ENCODE measurements at regions not wholly inside any gene's neighbourhood (a gene's known extent, or its start where the extent isn't known, plus 50 kb on each side); places are given as distances from the start of the nearest gene placed in this dataset.

DNA sequence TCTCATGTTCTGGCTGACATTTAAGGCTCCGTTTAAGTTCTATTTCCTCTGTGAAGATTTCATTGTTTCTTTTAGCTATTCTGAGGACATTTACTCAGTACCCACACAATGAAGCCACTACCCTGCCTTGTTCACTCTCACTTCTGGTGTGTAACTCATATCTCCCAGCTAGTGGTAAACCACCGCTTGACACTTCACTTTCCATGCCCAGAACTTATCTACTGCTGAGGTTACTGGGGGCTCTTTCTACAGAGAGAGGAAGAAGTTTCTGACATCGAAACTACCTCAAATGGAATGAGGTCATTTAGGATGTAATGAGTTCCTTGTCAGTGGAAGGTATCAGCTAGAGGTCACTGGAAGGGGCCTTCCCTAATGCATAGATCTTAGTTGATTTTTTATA is 501.5 kb downstream of the DMAC1 start:
- no peak for DNase-seq (ENCODE audit: low read depth)

DNA sequence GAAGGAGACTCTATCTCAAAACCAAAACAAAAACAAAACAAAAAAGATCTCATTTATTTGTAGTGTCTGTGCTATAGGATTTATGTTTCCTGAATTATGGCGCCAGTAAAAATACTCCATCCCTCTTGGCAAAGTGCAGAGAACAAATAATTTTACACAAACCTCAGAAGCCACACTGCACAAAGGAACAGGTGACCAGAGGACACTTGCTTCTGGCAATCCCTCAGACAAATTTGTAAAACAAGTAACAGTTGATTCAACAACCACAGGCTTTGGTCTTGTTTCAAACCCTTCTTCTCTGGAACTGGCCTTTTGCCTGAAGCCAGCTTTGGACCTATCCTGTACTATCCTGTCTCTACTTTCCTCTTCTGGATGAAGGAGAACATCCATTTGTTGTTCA is 502.1 kb downstream of the DMAC1 start:
- no peak for DNase-seq (ENCODE audit: low read depth)

DNA sequence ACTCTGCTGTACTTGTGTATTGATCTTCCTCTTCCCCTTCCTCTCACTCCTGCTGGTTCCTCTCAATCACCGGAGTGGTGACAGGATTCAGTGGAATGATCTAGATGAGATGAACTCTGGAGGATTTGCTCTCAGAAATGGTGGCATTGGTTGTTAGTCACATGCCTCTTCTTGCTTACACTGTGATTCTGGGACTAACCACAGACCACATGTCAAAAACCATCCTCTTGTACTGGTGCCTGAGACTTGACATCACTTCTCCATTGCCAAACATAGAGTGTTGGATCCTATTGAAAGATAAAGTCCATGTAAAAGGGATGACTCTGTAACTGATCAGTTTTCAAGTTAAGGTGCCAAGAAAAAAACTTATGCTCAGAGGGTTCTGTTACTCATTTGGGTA is 506.5 kb downstream of the DMAC1 start:
- no peak for DNase-seq (ENCODE audit: low read depth)

DNA sequence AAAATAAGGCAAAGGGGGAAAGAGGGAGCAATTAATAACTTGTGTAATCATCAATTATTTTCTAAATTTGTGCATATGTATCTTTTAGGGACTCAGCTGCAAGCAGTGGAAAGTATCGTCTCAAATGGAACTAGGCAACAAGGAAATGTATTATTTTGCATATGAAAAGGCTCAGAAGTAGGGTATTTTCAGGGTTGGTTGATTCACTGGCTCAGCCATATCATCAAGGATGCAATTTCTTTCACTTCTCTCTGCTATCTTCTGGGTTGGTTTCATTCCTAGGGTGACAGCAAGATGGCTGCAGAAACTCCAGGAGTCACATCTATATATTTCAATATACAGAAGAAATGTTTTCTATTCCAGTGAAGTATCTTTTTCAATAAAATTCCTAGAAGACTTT is 509.8 kb downstream of the DMAC1 start:
- DNase-seq (ENCODE audit: low read depth) = no peak

DNA sequence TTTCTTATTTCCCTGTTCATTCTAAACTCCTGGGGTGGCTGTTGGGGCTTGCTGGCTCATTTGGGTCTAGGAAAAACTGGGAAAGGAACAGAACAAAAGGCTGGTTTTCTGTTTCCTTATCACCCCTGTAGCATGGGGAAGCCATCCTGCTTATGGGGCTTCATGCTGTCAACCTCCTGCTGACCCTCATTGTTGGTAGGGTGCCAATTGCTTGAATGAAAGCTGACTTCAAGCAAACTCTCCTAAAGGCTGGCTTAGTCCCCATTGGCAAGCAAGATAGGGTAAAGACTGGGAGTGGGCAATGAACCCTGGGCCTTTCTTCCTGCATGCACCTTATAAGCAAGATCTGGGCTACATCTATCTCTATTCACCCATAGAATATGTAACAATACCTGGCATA is 511.6 kb downstream of the DMAC1 start:
- DNase-seq (ENCODE audit: low read depth) = no peak

DNA sequence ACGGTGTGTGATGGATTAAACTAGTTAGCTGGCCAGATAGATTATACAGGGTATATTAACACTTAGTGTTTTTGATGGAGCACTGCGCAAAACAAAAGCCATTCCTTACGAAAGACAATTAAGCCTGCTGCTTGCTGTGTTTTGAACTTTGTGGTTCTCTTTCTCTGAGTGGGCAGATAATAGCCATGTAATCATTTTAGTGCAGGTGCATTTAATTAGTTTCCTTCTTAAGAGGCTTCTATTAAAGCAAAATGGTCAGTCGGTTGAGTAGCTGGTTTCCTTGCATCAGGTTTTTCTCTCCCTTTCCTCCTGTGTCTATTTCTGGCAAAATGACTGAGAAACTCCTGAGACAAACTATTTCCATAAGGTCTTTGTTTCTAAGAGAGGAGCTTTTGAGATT is 512.5 kb downstream of the DMAC1 start:
- DNase-seq (ENCODE audit: low read depth) = no peak

DNA sequence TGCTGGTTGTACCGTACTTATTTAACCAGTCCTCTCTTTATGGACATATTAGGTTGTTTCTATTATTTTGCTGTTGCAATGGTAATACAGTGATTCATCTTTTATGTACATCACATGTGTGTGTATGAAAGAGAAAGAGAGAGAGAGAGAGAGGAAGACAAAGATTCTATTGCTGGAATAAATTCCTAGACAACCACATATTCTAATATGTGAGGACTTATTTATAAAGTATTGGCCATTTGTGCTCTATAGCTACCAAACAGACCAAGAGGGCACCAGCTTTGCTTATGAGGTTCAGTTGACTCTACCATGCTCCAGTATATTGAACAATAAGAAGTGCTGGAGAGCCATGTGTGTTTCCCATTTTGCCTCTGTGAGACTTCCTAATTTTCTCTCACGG is 513.5 kb downstream of the DMAC1 start:
- DNase-seq (ENCODE audit: low read depth) = no peak

DNA sequence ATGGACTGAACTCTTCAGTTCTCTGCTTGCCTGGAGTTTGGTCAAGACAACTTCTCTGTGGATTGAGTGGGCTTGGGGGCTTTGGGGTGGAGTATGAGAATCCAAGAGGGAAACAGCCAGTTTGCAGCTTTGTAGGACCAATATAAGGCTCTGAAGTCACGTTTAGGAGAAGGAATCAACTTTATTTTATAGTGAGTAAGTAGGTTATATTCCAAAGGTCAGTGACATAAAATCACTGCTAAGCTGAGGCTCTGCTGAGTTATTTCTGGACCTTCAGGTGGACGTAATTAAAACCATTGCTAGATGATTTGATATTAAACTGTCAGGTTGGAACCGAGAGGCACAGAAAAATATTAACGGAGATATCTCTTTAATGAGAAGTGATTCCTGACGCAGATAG is 514.4 kb downstream of the DMAC1 start:
- no peak for DNase-seq (ENCODE audit: low read depth)

DNA sequence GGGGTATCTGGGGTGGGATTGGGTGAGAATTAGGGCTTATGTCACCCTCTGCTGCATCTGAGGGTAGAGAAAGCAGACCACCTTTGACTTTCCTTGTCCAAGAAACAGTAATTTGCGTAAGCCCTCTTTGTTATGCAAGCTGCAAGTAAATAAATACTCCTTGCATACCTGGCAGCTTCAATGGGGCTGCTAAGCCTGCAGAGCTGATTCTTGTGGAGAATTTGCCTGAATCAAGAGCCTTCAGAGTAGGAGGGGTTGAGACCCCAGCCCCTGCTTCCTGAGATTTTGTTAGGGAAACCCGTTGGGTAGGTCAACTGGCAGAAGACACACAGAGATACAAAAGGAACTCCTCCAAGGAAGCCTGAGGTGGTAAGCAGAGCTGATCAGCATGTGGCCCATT is 515.1 kb downstream of the DMAC1 start:
- DNase-seq (ENCODE audit: low read depth) = no peak

DNA sequence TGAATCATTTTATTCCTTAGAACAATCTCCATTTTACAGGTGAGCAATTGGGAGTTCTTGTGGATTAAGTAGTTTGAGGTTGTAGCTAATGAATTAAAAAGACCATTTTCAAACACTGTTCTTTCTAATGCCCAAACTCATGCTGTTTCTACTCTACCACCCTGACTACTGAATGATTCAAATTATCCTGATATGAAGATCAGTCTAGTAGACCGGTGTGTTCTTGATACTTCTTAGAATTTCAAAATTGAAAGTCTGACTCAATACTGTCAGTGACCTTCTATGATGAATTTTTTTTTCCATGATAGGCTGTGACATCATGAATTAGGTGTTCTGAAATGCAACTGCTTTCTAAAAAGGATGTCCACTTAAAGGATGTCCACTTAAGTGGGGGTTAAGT is 515.5 kb downstream of the DMAC1 start:
- DNase-seq (ENCODE audit: low read depth) = no peak

DNA sequence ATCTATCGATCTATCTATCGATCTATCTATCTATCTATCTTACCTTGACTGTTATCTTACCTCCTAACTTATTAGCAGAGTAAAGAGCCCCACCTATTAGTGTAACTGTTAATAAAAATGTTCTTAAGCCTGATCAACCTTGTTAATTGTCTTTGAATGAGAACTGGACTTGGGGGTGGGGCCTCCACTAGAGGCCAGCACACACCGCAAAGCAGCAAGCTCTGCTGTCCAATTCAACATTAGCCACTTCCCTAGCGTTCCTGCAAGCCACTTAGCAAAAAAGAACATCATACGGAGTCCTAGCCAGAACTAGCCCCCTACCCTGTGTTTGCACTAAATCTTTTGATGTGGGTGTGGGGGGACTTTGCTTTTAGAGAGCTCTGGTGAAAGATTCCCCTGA is 515.8 kb downstream of the KDM4C start:
- no peak for DNase-seq (ENCODE audit: low read depth)

DNA sequence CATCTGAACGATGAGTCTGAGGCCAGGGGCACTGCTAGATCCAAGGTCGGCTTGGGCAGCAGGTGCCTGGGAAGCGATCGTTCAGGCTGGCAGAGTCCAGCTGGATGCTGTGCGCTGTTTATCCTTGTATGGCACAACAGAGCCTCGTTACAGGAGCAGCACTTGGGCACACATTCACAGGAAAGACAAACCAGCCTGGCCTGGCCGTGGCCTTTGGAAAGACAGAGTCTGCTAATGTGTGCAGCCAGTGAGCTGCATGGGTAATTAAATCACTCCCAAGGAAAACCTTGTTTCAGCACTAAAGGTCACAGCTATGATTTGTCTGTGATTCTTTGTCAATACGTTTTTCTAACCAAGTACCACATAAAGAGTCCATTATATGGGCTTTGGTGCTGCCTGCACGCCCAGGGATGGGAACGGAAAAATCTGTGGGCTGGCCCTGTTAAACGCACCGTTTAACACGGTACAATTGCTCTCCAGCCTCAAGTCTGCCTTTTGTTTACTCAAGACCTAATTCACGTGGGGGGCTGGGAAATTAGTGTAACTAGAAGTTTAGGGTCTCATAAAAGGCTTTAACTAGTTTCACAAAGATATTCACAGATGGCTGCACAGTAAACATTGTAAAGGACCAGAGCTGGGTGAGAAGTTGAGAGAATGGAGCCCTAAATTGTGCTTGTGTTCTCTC is 509.3 kb downstream of the KDM4C start:
- no peak for DNase-seq (ENCODE audit: low read depth)

DNA sequence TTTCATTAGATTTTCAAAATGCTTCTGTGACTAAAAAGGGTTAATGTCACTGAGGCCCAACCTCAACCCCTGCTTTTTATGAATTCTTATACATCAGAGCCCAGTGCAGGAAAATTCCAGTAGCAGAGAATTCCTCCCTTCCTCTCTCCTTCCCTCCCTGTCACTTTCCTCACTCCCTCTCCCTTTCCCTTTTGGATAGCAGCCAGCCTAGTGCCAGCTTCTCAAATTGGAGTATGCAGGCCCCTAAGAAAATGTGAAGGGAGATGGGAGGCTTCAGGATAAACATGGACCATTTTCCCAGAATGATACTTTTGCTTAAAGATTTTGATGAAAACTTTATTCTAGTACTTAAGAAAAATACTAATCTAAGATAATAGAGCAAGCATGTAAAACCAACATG is 507.4 kb downstream of the KDM4C start:
- no peak for DNase-seq (ENCODE audit: low read depth)

DNA sequence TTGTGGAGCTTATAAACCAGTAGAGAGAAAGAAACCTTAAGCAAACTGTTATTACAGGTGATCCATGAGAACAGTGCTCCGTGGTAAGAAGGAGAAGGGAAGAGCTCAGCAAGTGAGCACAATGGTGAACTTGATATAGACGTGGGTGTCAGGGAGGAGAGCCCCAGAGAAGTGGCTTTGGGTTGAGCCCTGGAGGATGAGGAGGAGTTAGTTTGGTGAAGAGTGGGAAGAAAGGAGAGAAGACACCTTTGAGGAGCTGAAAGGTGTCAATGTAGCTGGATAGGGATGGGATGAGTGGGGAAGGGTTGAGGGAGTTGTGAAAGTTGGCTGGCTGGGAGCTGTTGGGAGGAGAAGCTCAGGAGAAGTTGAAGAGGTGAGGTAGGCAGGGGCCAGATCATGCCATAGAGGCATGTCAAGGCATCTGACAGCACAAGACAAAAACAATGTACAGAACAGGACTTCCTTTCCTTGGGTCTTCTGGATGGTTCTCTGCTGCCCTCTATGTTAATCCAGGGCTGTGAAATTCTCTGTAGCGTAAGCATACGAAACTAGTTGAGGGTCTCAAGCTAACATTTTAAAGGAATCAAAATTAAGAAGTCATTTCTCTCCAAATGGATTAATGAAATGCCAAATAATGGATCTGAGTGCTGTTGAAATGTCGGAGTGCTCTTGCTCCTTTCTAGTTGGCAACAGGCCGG is 501.9 kb downstream of the KDM4C start:
- DNase-seq (ENCODE audit: low read depth) = no peak

DNA sequence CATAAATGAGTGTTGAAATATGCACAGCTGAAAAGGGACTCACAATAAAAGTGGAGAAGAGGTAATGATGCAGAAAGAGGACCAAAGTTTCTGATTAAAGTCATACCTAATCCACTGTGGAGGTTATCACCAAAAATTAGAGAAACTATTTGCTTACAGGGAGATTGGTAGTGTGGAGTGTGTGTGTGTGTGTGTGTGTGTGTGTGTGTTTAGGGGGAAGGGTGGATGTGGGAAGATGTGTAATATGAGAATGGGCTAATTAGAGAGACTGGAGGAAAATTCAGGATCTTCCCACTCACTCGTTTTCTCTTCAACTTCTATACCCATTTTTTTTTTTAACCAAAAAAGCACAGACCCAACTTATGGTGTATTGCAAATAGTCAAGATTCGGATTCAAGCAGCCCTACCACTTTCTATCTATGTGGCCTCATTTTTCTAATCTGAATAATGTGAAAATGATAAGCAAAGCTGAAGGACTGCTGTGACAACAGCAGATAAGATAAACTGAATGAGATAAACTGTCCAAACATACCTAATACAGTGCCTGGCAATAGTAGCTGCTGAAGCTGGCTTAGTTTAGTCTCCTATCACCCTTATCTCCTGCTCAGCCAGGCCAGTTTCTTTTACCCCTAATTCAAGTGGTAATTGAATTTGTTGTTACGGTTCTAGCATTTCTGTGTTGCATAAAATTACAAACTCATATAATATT is 501.1 kb downstream of the KDM4C start:
- no peak for DNase-seq (ENCODE audit: low read depth)

DNA sequence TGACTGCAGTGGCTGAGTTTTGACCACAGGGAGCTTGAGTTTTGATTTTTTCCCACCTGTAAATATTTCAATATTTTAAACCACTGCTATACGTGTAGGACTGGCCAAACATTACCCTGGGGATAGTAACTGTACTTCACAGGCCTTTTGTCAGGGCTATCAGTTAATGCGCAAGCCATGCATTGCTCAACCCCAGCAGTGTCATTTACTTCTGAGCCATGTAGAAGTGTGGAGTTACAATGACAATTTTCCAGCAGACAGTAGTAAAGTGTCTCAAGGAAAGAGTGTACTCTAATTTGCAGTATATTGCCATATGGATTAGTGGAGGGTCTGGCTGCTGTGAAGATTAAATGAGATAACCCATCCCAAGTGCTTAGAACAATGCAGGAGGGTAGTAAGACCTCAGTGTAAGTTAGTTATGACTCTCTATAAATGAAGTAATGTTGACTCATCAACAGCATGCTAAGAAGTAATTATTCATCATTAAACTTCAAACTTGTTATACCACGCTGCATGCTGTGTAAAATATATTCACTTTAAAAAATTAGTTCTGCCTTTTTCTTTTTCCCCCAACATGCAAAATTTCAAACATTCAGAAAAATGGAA is 489.2 kb downstream of the KDM4C start:
- DNase-seq (ENCODE audit: low read depth) = no peak

DNA sequence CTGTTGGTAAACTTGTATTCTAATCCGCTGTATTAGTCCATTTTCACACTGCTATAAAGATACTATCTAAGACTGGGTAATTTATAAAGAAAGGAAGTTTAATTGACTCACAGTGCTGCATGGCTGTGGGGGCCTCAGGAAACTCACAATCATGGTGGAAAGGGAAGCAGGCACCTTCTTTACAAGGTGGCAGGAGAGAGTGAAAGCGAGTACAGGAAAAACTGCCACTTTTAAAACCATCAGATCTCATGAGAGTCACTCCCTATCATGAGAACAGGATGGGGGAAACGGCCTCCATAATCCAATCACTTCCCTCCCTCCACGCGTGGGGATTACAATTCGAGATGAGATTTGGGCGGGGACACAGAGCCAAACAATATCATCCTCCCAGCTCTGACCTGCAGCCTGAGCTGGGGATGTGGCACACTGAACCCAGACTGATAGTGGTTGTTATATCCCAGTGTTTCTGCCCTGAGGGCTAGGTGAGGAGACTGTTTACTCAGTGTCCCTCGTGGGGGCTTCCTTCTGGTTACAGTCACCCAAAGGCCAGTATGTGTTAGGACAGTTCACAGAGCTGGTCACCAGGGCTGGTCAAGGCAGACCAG is 488.3 kb downstream of the KDM4C start:
- no peak for DNase-seq (ENCODE audit: low read depth)

DNA sequence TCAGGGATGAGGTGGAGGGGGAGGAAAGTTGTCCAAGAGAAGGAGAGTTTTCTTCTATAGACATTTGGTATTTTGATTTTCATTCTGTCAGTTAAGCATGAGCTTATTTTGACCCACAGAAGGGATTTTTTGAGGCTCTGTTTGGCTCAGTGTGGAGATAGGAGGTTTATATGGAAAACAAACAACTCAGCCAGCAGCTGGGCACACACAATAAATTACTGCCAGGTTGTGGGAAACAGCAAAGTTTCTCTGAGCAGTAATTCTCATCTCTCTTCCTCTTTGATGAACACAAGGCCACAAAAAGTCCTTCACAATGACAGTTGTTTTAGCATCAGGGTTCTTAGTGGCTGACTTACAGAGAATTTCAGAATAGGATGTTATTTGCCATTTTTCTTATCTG is 486.1 kb downstream of the KDM4C start:
- DNase-seq (ENCODE audit: low read depth) = no peak

DNA sequence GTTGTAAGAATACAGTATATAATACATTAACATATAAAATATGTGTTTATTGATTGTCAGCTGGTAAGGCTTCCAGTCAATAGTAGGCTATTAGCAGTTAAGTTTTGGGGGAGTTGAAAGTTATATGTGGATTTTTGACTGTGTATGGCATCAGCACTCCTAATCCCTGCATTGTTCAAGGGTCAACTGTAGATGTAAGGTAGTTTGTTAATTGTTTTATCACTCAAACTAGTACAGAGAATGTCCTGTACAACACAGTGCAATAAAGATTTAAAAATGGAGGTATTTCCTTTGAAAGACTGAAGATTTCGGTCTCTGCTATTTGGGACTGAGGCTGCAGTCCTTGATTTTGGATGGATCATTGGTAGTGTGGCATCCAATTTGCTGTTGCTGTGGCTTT is 484.4 kb downstream of the KDM4C start:
- DNase-seq (ENCODE audit: low read depth) = no peak

DNA sequence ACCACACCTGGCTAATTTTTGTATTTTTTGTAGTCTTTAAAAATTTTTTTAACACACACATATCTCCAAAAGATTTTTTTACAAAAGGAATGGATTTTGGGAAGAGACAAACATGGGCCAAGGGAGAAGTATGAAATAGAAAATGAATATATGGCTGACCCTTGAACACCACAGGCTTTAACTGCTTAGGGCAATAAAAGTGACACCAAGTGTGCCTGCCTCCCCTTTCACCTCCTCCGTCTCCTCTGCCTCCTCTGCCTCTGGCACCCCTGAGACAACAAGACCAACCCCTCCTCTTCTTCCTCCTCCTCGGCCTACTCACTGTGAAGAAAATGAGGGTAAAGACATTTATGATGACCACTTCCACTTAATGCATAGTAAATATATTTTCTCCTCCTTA is 483.9 kb downstream of the KDM4C start:
- no peak for DNase-seq (ENCODE audit: low read depth)

DNA sequence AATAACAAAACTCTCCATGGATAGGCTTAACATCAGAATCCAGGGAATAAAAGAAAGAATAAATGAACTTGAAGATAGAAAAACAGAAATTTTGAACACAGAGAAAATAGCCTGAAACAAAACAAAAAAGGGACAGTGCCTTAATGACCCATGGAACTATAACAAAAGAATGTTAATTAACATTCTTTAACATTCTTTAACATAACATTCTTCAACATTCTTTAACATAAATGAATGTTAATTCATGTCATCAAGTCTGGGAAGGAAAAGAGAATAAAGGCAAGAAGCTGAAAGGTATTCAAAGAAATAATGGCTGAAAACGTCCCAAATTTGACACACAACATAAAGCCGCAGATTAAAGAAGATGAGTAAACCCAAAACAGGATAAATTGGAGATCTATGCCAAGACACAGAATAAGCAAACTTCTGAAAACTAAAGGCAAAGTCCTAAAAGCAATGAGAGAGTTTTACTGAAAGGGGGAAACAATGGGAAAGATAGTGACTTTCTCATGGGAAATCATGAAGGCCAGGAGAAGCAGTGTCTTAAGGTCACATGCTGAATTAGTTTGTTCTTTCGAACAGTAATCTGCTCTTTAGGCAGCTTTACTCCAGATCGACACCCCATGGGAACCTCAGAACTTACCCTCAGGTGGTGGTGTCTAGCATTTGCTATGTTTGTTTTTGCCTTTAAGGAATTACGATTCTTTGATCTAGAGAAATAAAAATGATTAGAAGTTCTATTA is 483.0 kb downstream of the KDM4C start:
- DNase-seq (ENCODE audit: low read depth) = no peak

DNA sequence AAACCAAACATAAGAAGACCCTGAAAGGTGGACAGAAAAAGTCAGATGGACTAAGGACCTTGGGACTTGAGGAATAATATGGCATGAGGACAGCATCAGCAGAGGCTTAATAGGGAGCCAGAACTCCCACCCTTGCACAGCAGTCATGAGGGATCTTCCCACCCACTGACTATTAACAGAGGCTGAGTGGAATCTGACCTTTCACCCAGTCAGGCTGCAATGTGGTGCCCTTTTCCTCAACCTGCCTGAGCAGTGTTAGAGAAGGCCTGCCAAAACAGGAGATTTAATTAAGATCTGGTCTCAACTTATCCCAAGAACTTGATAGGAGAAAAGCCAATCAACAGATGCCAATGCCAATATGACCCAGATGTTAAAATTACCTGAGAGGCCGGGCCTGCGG is 481.9 kb downstream of the KDM4C start:
- no peak for DNase-seq (ENCODE audit: low read depth)

Data from GM04503 (cell line).